Thyroid gland (tissue), 4 donors: ENCODE measurements at regions not wholly inside any gene's neighbourhood (a gene's known extent, or its start where the extent isn't known, plus 50 kb on each side); places are given as distances from the start of the nearest gene placed in this dataset.

Experiments used
- CTCF ChIP-seq, 6 experiments: fragments of 200-600 bp in 3 of 6; fragments of 450-650 bp in 3 of 6; sonication (generic) in 3 of 6; IDR thresholded peaks; one replicate each; pipeline ENCODE4 v1.5.1; 2016 to 2019; ENCODE audit warnings: antibody characterized with exemption in 6 of 6, mild to moderate bottlenecking in 2 of 6, inconsistent platforms in 1 of 6, moderate library complexity in 1 of 6
- POLR2A ChIP-seq, 2 donors: fragments of 450-650 bp; IDR thresholded peaks; one replicate each; pipeline ENCODE4 v1.6.1; 2017; ENCODE audit warnings: antibody characterized with exemption in 2 of 2, mild to moderate bottlenecking in 2 of 2, moderate library complexity in 1 of 2

- TF ChIP-seq CTCF (IDR thresholded peaks at IDR 0.05) (no peak), POLR2A (IDR thresholded peaks at IDR 0.05) (no peak)
Observed at GRCh38 chr4:125486351-125486750, 171.6 kb downstream of the FAT4 start.
